ENCODE measurements at regions not wholly inside any gene's neighbourhood (a gene's known extent, or its start where the extent isn't known, plus 50 kb on each side); places are given as distances from the start of the nearest gene placed in this dataset.
"Not testable (repeated sequence)": the region's sequence is repeated elsewhere in the genome, so short reads cannot be mapped to it uniquely, and the experiment has no call there.

- Mint-ChIP-seq H3K4me1 (ENCODE audit: low read depth, unreplicated experiment) (peaks cover 8% of the 10 kb centered on the region), H3K27me3 (ENCODE audit: unreplicated experiment) (no peaks in the 10 kb centered on the region), H3K27ac (ENCODE audit: unreplicated experiment) (no peak overlapping the region), H3K4me3 (ENCODE audit: low read depth, unreplicated experiment) (no peak overlapping the region), H3K9me3 (ENCODE audit: low read depth, unreplicated experiment) (peaks cover 10% of the 10 kb centered on the region), H3K36me3 (ENCODE audit: insufficient read depth, unreplicated experiment) (no peaks in the 10 kb centered on the region)
- no peak for DNase-seq
- intact Hi-C loops (cut with micrococcal nuclease; ENCODE audit: unreplicated experiment): no loop called here
- no peak for TF ChIP-seq CTCF (IDR thresholded peaks at IDR 0.05; ENCODE audit: unreplicated experiment)
- CTCF ChIA-PET: no interaction called here
- BruUV-seq (replicated peaks): no TSS peak
These were observed 165.6 kb upstream of the IGF1 start for GRCh38 chr12:102645968-102646367.

GRCh38 chr12:102643879-102644575 lies 163.7 kb upstream of the IGF1 start:
- BruUV-seq (replicated peaks): no TSS peak
- H3K4me3 Mint-ChIP-seq (ENCODE audit: low read depth, unreplicated experiment): no peak overlapping the region
- intact Hi-C loops (cut with micrococcal nuclease; ENCODE audit: unreplicated experiment): no loop called here
- DNase-seq: no peak
- no peaks in the 10 kb centered on the region for H3K36me3 Mint-ChIP-seq (ENCODE audit: insufficient read depth, unreplicated experiment)
- TF ChIP-seq CTCF (IDR thresholded peaks at IDR 0.05; ENCODE audit: unreplicated experiment): no peak
- CTCF ChIA-PET: no interaction called here
- peaks cover 8% of the 10 kb centered on the region for H3K4me1 Mint-ChIP-seq (ENCODE audit: low read depth, unreplicated experiment)
- no peaks in the 10 kb centered on the region for H3K27me3 Mint-ChIP-seq (ENCODE audit: unreplicated experiment)
- H3K27ac Mint-ChIP-seq (ENCODE audit: unreplicated experiment): no peak overlapping the region
- peaks cover 10% of the 10 kb centered on the region for H3K9me3 Mint-ChIP-seq (ENCODE audit: low read depth, unreplicated experiment)

- CTCF ChIA-PET: interaction anchor here (1.0 kb wide), 1 partner anchor 169 kb away, joined by 3 read pairs; no protein-coding TSS in a partner anchor
- Mint-ChIP-seq H3K27ac (ENCODE audit: unreplicated experiment) (no peak overlapping the region), H3K4me1 (ENCODE audit: low read depth, unreplicated experiment) (peaks cover 8% of the 10 kb centered on the region), H3K36me3 (ENCODE audit: insufficient read depth, unreplicated experiment) (no peaks in the 10 kb centered on the region), H3K9me3 (ENCODE audit: low read depth, unreplicated experiment) (peaks cover 10% of the 10 kb centered on the region), H3K4me3 (ENCODE audit: low read depth, unreplicated experiment) (no peak overlapping the region), H3K27me3 (ENCODE audit: unreplicated experiment) (no peaks in the 10 kb centered on the region)
- intact Hi-C loops (cut with micrococcal nuclease; ENCODE audit: unreplicated experiment): no loop called here
- no peak for TF ChIP-seq CTCF (IDR thresholded peaks at IDR 0.05; ENCODE audit: unreplicated experiment)
- no TSS peak for BruUV-seq (replicated peaks)
- no peak for DNase-seq
These were observed 161.8 kb upstream of the IGF1 start for GRCh38 chr12:102642199-102642598.

GRCh38 chr12:102640658-102641057 lies 160.3 kb upstream of the IGF1 start:
- H3K4me3 Mint-ChIP-seq (ENCODE audit: low read depth, unreplicated experiment); H3K9me3 Mint-ChIP-seq (ENCODE audit: low read depth, unreplicated experiment); BruUV-seq (replicated peaks); H3K4me1 Mint-ChIP-seq (ENCODE audit: low read depth, unreplicated experiment); intact Hi-C loops (cut with micrococcal nuclease; ENCODE audit: unreplicated experiment); H3K36me3 Mint-ChIP-seq (ENCODE audit: insufficient read depth, unreplicated experiment); H3K27ac Mint-ChIP-seq (ENCODE audit: unreplicated experiment); H3K27me3 Mint-ChIP-seq (ENCODE audit: unreplicated experiment); DNase-seq; CTCF ChIA-PET: not testable (repeated sequence)

- no peak for TF ChIP-seq CTCF (IDR thresholded peaks at IDR 0.05; ENCODE audit: unreplicated experiment)
- DNase-seq: no peak
- Mint-ChIP-seq H3K4me3 (ENCODE audit: low read depth, unreplicated experiment) (no peak overlapping the region), H3K9me3 (ENCODE audit: low read depth, unreplicated experiment) (no peaks in the 10 kb centered on the region), H3K27ac (ENCODE audit: unreplicated experiment) (no peak overlapping the region), H3K27me3 (ENCODE audit: unreplicated experiment) (no peaks in the 10 kb centered on the region), H3K4me1 (ENCODE audit: low read depth, unreplicated experiment) (peaks cover 8% of the 10 kb centered on the region), H3K36me3 (ENCODE audit: insufficient read depth, unreplicated experiment) (no peaks in the 10 kb centered on the region)
- CTCF ChIA-PET: no interaction called here
- BruUV-seq (replicated peaks): no TSS peak
- intact Hi-C loops (cut with micrococcal nuclease; ENCODE audit: unreplicated experiment): loop anchor here (10.0 kb wide), 1 partner anchor 154 kb away; the partner anchor contains the start of gene IGF1
These were observed 158.4 kb upstream of the IGF1 start for GRCh38 chr12:102638777-102639176.
